ENCODE measurements at regions not wholly inside any gene's neighbourhood (a gene's known extent, or its start where the extent isn't known, plus 50 kb on each side); places are given as distances from the start of the nearest gene placed in this dataset.

DNA sequence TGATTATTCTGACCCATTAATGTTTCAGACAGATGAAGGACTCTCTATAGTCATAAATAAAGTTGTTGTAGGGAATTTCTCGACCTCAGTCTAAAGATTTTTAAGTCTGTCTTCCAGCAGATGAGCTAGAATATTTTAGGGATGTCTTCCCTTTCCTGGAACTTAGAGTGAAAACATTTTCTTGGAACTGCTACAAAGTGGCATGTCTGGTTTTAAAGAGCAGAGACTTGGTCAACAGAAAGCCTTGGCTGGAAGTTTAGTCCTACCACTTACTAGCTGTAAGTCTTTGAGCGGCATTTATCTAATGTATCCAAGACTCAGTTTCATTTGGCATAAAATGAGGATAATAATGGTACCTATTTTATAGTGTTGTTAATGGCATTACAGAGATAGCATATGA, 120.0 kb upstream of the TGFBR2 start:
- H2BK15ac ChIP-seq (ENCODE audit: low read length) = no peak overlapping the region
- ChIA-PET CTCF (ENCODE audit: partially characterized antibody) (no interaction called here), POLR2A (ENCODE audit: partially characterized antibody) (no interaction called here)
- H3K4me2 ChIP-seq (ENCODE audit: insufficient read depth in 1 of 2, low read depth in 2 of 2, low read length in 2 of 2) = no peak overlapping the region
- no peaks in the 10 kb centered on the region for H3K27me3 ChIP-seq (replicated peaks in 1 of 4; ENCODE audit: control insufficient read depth in 3 of 4, extremely low read depth in 1 of 4, insufficient read depth in 3 of 4, low read length in 3 of 4)
- H2BK5ac ChIP-seq (ENCODE audit: low read depth, low read length) = no peak overlapping the region
- H3K27ac ChIP-seq (ENCODE audit: low read depth, low read length) = no peak overlapping the region
- H2BK12ac ChIP-seq (ENCODE audit: low read depth, low read length) = no peak overlapping the region
- FAIRE-seq = no peak
- TF ChIP-seq PHF8 (conservative IDR thresholded peaks at IDR 0.05; ENCODE audit: low read depth, low read length) (no peak), GTF2F1 (IDR thresholded peaks at IDR 0.05; ENCODE audit: borderline replicate concordance, low read depth, low read length) (no peak), FOSL1 (IDR thresholded peaks at IDR 0.05; ENCODE audit: insufficient read depth, low read depth, low read length) (no peak)
- H2BK20ac ChIP-seq (ENCODE audit: low read length) = no peak overlapping the region
- no peaks in the 10 kb centered on the region for H3K79me2 ChIP-seq (ENCODE audit: control insufficient read depth in 1 of 2, insufficient read depth in 2 of 2, low read length in 2 of 2)
- no peak overlapping the region for H2AFZ ChIP-seq (ENCODE audit: low read length)
- H4K20me1 ChIP-seq (replicated peaks in 1 of 2; ENCODE audit: control insufficient read depth in 1 of 2, insufficient read depth in 2 of 2, low read length in 2 of 2) = no peaks in the 10 kb centered on the region
- no peaks in the 10 kb centered on the region for H3K23me2 ChIP-seq (ENCODE audit: low read depth, low read length)
- no peak overlapping the region for H4K91ac ChIP-seq (replicated peaks; ENCODE audit: insufficient read length, low read length)
- no peak overlapping the region for H4K8ac ChIP-seq (ENCODE audit: extremely low read depth, insufficient read depth, low read length)
- H3K9me3 ChIP-seq (ENCODE audit: insufficient read depth in 2 of 2, low read depth in 1 of 2, low read length in 1 of 2) = no peaks in the 10 kb centered on the region
- H3K9ac ChIP-seq (replicated peaks in 1 of 4; ENCODE audit: extremely low read depth in 1 of 4, low read depth in 3 of 4, low read length in 3 of 4) = peak overlapping the region in 1 of 4 experiments; percentile 8; a peak in 1 of 7 replicates
- no peak overlapping the region for H3K14ac ChIP-seq (ENCODE audit: insufficient read length)
- no peak overlapping the region for H3K56ac ChIP-seq (replicated peaks; ENCODE audit: insufficient read length, low read depth, low read length)
- H3K79me1 ChIP-seq (ENCODE audit: low read depth, low read length) = no peaks in the 10 kb centered on the region
- H3K4ac ChIP-seq (replicated peaks; ENCODE audit: insufficient read length, low read depth, low read length) = no peak overlapping the region
- no peak overlapping the region for H4K5ac ChIP-seq (ENCODE audit: insufficient read length, low read depth, low read length)
- no peaks in the 10 kb centered on the region for H3K36me3 ChIP-seq (ENCODE audit: control insufficient read depth in 2 of 4, insufficient read depth in 4 of 4, low read length in 3 of 4)
- WGBS, 2 experiments (ENCODE audit: extremely low coverage in 1 of 2, insufficient coverage in 1 of 2, insufficient read length in 1 of 2, insufficient replicate concordance in 2 of 2, low coverage in 1 of 2, low lambda C conversion rate in 2 of 2, missing lambda C conversion rate in 1 of 2) = 77% methylated on average over 2 of the region's 2 CpGs; no CpG with 5 or more reads in 1 of the 2 experiments
- no peak overlapping the region for H2BK120ac ChIP-seq (replicated peaks; ENCODE audit: low read depth, low read length)
- no peak overlapping the region for H2AK5ac ChIP-seq (ENCODE audit: low read depth, low read length)
- H3K18ac ChIP-seq (ENCODE audit: extremely low read depth, low read length) = no peak overlapping the region
- H3K4me3 ChIP-seq (ENCODE audit: extremely low read depth in 1 of 4, insufficient read depth in 2 of 4, low read depth in 3 of 4, low read length in 4 of 4) = no peak overlapping the region
- no peaks in the 10 kb centered on the region for H3K4me1 ChIP-seq (replicated peaks in 1 of 4; ENCODE audit: control insufficient read depth in 3 of 4, insufficient read depth in 4 of 4, low read length in 3 of 4)
- no peak overlapping the region for H3K23ac ChIP-seq (ENCODE audit: insufficient read length)
- no peak for DNase-seq (ENCODE audit: low read depth in 1 of 2, low spot score in 2 of 2)
